ENCODE measurements at regions not wholly inside any gene's neighbourhood (a gene's known extent, or its start where the extent isn't known, plus 50 kb on each side); places are given as distances from the start of the nearest gene placed in this dataset.

DNA sequence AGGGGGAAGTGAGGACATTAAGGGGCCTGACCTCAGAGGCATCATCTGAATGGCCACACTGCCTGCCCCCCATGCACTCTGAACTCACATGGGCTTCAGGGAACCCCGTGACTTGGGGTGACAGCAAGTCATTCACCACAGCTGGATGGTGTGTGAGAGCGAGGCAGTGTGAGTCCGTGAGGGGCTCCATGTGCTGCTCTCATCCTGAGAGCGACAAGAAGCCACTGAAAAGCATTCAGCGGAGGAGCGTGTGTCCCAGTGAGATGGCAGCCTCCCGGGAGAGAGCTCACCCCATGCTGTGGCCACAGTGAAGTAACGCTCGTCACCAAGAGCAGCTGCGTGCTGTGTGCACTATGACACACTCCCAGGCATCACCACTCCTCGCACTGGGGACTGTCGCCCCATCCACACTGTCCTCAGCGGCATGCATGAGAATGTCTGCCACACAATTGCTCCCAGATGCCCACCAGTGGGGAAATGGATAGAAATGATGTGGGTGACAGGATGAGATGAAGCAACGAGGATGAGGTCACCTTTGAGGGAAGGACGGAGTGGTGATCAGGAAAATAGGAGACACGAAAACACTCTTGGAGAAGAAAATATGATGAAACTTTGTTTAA is 213.0 kb upstream of the RAB6C start:
- no peak for FAIRE-seq

DNA sequence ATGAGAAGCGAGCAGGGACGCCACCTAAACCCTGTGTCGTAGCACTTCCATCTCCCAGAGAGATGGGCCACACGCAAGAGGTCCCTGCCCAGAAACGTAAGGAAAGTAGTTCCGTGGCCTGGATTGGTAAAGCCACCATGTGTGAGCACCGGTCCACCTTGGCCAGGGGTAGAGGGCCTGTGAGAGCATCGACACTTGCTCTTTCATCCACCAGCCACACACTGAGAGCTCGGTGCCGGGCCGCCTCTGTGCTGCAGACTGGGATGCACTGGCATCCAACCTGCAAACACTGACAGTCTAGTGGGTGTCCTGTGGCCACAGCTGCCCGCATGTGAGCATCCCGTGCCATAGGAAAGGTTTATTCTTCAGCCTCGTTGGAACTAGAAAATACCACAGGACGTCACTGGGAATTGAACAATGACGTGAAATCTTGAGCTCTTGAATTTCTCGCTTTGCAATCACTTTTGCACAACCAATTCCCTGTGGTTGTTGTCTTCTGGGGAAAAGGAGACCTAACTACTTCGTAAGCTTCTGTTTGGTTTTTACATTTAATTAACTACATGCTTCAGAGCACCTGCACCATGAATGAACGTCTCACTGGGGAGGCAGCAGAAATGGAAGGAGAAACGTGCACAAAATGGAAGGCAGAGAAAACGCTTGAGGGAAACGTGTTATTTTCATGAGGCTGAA is 212.0 kb upstream of the RAB6C start:
- no peak for FAIRE-seq

DNA sequence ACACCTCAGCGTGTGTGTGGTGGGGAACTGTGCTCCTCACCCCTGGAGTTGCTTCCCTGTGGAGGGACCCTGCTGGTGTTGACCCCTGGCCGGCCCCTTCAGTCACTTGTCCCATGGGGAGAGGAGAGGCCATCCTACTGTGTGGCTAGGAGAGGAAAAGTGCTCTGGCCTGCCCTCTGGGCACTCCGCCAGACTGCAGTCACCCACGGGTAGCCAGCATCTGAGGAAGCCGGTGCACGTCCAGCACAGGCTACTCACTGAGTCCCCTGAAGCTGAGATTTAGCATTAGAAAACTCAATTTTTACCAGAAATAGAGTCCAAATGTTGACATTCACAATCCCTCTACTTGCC is 211.5 kb upstream of the RAB6C start:
- FAIRE-seq: no peak

DNA sequence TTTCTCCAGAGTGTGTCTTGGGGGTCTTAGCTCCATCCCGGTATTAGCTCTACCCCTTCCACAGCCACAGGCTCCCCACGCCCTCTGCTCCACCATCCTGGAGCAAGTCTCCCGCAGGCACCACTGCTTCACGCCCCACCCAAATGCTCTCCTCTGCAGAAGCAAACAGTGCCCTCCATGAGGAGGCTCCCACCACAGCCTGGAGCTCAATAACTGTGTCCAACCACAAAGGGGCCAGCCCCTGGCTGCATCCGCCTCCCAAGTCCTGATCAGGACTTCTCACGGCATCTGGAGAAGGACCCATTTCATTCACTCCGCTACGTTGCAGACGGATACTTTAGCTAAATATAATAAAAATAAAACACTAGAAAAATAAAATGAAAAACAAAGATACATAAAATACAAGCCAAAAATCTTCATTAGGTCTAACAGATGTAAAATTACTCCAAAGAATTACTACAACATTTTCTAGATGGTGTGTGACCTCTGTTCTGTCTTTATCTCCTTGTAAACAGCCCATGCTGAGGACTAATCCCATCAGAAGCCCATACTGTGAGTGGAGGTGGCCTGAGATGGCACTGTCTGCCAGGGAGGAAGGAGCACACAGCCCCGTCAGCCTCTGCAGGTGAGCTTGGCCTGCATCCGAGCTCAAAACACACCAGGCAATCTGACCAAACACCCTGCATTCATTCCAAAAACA is 210.8 kb upstream of the RAB6C start:
- no peak for FAIRE-seq

DNA sequence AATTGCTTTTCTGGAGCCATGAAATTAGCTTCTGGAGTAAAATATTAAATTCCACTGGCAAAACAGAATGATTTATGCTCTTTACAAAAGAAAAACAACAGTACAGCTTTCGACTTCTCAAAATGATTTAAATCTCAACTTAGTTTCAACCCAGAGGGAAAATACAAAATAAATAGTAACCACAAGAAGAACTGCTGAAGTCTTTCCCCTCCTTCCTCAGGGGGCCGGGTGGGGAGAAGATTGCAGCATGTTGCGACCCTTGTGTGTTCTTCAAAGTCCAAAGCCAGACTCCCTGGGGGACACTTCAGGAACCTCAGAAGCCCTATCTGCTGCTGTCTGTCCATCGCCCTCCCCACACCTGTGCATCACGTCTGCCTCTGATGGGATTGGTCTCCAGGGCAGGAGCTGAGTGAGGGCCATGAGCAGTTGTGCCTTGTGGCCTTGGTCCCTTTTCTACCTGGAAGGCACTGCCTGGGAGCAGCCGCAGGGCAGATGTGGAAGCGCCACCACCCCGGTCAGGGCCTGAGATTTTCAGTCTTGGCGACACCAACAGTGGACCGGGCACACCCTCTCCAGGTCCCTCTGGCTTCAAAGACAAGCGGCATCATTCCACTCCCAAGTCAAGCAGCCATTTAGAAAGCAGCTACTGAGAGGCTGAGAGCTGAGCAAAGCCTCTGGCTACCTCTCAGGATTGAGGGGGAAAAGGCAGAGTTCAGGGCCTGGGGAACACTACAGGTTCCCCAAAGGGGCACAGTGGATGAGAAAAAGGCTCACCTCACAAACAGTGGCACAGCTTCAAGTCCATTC is 210.1 kb upstream of the RAB6C start:
- FAIRE-seq: no peak

DNA sequence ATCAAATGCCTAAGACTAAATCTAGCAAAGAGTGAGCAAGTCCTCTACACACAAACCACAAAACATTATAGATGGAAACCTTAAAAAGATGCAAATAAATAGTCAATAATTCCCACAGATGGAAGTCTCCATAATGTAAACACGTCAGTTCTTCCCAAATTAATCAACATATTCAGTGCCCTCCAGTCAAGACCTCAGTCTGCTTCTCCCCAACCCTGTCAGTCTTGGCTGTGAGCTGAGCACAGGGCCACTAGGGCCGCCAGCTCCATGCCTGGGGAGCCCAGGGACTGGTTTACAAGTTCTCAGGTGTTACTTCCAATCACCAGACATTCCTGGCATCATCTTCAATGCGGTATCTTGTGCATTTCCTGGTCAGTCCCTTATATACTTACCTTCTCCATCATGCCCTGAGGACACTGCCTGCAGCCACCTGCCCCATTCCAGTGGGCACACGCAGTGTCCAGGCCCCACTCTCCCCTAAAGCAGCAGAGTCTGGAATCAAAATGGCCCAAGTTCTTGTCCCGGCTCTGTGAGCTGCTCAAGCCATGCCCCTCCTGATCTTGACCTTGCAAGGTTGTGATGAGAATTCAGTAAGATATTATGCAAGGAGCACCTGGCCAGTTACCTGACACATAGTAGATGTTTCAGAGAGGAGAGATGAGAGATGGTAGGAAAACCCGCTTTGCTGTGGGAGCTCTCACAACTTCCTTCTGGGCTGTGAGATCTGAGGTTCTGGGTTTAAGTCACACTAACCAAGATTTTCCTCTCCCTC is 207.9 kb upstream of the RAB6C start:
- FAIRE-seq: no peak

DNA sequence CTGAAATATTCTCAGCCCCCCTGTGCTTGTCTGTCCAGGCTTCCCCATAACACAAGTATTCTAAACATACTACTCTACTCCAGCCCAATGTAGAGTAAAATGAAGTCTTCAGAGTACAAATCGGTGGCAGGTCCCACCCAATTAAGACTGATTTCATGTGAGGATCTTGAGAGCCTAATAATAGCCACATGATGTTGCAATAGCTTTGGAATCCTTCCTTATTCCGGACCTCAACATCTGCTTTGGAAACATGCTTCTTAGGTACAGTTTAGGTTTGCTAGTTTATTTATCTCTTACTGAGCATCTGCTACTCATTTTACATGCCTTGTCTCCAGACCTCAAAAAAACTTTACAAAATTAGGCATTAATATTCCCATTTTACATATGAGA is 207.3 kb upstream of the RAB6C start:
- FAIRE-seq: no peak

DNA sequence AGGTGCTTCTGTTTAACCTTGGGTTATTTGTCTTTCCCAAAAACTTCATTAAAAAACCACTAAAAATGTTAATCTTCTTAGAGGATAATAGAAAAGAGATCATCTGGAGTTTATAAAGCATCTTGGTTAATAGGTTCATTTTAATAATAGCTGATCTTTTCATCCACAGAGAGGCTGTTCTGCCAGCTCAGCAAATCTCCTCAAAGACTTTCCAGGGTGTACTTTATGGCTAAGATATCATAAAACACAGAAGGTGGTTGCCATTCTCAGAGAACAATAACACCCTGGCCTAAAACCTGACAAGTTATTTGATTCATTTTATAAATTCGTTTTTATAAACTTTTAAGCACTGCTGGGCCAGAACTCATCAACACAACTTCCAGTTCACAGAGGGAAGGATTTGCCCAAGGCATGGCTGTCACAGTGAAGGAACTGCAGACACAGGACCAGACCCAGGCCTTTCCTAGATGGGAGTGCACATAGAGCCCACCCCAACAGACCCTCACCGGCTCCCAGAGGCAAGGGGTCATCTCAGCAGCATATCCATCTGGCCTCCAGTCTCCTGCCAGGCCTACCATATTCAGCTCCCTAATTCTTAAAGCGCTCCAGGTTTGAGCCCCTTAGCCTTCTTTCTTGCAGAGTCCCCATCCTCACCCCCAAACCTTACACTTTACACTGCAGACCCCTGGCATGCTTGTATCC is 203.4 kb upstream of the RAB6C start:
- no peak for FAIRE-seq

DNA sequence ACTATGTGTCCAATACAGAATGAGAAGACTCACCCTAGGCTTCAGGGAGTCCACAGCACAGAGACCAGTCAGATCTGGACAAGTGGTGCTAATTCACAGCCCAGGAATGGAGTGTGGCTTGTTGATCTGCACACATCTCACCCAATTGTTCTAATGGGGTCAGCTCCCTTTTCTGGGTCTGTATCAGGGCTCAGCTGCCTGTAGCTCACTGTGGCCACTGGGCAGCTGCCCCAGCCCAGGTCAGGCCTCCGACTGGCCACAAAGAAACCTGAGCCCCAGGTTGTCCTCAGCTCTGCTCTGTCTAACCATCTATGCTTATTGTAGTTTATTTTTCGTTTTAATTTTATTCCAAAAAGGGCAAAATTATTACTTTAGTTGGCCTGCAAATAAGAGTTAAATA is 202.3 kb upstream of the RAB6C start:
- no peak for FAIRE-seq

DNA sequence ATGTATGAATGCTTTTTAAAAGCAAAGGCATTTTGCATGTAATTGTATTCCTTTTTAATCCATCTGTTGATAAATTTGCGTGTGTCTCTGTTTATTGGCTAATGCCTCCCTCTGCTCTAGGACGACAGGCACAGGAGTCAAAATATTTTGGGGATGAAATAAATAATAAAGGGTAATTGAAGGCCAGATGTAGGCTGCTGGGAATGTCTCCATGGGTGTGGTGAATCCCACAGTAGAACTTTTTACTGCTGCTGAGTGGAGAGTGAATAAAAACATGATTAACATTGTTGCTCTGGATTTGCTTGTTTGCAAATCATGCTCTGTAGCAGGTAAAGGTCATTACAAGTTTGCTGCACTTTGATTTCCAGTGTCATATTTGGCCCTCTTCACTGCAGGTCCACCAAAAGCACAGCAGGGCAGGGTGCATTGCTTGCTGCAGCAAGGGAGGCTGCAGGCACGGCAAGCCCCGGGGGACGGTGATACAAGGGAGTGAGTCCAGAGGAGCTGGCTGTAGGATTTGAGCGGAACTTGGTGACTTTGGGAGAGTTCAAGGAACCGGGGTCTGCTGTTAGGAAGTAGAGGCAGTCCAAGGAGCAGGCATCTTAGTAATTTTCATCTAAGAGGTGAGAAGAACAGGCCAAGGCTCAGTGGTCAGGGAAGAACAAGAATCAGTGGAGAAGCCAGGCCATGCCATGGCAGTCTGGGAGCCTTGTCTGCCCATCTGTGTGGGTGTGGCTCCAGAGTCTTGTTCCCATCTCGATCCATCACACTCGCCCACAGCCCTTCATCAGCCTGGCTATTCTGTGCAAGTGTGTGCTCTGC is 201.5 kb upstream of the RAB6C start:
- no peak for FAIRE-seq

DNA sequence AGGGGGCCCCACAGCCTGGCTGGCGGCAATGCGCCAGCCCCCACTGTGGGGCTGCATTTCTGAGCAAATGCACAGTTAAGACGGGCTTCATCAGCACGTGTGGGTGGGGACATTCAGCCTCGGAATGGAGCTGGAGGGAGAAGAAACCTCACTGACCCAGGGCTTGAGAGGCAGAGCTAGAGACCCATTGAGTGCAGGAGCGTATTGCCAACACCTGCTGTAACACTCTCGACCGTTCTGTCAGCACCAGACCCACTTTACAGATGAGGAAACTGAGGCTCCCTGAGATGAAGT is 200.9 kb upstream of the RAB6C start:
- no peak for FAIRE-seq

DNA sequence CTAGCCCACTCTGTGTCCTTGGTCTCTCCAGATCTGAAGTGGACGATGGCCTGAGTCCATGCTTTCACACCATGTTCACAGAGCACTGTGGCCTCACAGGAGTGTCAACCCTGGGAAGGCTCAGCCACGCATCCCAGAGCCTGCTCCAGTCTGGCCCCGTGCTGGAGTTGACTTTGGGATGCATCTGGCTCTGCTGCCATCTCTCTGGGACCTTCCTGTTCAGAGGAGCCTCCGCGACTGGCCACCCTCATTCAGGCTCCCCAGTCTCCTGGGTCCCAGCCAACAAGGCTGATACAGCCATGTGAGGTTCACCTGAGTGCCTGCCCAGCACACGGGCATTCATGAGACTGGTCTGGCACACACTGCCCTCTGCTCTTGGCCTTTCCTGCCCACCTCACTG is 199.7 kb upstream of the RAB6C start:
- FAIRE-seq: no peak

DNA sequence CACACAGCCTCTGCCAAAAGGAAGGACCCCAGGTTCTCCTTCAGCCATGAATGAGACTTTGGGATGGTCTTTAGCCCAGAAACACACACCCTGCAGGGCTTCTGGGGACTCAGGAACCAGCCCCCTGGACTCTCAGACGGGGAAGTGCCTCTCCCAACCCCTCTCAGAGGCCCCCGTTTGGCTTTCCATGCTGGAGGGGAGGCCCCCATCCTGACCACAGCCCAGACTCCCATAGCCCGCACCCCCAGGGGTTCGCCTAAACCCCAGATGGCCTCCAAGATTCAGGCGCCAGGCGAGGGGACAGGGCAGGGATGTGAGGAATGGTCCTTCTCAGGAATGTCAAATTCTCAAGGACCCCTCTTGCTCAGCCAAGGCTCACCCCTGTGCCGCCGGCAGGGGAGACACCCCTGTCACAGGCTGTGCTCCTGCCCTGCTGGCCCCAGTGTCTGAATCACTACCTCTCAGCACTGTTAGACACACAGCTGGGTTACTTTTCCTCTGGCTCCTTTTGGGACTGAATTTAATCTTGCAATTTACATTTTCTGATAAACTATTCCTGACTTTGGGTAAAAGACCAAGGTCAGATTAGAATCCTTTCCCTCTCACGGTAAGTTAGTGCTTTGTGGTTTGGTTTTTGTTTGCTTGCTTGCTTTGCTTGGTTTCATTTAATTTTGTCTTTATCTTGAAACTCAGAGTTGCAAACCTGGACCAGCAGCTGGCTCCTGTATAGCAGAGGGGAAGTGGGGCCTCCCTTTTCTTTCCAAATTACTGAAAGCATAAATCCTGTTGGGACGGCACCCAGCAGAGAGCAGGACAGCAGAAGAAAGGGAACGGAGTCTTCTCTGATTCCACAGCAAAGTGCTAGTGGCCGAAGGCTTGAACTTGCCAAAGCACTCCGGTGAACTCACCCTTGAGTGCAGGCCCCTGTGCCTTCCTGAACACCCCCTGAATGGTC is 198.9 kb upstream of the RAB6C start:
- no peak for FAIRE-seq

DNA sequence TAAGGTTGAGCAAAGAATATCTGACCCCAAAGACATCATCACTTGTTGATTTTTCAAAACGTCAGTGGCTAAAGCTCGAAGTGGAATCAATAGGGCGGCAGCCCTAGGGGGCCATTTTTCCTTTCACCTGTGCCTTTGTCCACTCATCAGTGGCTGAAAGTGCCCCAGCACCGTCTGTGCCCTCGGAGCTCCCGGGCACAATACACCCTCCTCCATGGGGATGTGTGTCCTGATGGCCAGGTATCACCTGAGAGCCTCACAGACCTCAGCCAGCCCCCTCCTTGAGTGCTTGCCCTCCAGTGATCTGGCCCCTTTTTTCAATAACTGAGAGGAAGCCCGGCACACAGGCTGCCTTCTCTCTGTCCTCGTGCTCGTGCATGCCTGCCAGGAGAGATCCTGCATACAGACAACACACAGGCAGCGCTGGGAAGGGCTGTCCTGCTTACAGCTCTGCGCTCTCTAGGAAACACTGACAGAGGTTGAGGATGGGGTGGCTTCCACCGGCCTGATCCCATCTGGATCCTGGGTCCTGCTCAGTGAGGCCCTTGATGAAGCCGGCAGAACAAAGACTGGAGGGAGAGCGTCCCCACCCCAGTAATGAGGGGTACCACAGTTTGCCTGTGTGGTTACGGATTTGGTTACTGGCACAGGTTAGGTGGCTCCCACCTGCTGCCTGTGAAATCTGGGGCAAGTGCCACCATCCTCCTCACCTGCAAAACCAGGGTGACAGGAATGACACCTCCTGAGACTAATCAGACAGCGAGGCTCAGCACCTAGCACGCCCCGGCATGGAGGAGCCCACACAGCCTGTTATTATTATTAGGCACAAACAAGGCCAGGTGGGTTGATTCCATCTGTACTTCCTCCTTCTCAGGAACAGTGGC is 197.5 kb upstream of the RAB6C start:
- FAIRE-seq: no peak

DNA sequence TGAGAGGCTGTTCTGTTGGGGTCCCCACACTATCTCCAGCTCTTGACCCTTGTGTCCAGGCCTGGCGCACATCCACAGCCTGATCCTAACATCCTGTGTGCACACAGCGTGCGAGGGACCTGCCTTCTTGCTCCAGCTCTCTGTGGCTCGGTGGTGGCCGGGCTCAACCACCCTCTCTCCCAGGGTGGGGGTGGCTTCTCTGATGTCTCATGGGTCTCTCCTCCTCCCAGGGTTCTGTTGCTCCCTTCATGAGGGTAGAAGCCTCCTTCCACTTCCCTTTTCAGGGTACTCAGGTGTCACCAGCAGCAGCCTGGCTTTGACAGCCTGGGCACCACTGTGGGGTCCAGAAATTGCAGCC is 196.9 kb upstream of the RAB6C start:
- no peak for FAIRE-seq

DNA sequence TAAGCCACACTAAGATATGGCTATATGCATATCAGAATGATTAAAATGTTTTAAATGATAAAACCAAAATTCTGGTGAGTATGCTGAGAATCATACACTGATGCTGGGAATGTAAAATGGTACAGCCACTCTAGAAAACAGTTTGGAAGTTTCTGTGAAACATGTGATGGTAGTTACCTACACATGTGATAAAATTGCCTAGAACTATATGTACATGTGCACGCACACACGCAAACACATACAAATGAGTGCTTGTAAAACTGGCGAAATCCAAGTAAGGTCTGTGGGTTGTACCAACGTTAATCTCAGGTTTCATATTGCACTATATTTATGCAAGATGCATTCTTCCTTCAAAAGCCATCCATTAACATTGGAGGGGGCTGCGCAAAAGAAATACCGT is 195.0 kb upstream of the RAB6C start:
- FAIRE-seq: no peak

DNA sequence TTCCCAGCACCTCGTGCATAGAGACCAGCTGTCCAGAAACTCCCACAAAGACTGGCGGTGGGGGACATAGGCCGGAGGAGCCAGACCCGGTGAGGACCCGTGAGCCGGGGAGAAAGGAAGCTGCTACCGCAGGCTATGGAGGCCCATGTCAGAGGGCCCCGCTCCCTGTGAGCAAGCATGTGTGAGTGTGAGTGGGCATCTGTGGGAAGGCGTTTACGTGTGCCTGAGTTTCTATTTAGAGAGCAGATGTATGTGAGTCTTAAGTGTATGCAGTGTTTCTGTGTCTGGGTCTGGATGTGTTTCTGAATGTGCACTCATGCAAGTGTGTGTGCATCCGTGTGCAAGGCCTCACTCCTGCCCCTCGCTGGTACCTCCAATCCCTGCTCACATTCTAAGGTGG is 187.8 kb upstream of the RAB6C start:
- no peak for FAIRE-seq

DNA sequence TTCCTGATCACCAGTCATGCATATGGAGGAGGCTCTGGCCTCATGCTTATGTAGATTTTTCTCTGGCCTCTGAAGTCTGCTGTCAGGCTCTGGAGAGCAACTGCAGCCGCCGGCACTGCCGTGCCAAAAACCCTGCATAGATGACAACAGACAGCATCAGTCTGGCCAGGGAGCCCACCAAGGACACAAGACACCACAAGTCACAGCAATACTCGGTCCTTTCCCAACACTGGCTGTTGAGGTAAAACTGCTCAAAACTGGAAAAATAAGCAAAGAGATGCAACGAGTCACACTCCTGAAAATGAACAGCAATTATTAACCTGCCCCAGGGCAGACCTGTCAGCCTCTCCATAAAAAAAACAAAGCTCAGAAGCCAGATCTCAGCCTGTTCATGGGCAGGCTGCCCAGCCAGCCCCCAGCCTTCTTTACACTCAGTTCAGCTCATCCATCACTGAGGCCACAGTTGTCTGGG is 186.0 kb upstream of the RAB6C start:
- FAIRE-seq: no peak

DNA sequence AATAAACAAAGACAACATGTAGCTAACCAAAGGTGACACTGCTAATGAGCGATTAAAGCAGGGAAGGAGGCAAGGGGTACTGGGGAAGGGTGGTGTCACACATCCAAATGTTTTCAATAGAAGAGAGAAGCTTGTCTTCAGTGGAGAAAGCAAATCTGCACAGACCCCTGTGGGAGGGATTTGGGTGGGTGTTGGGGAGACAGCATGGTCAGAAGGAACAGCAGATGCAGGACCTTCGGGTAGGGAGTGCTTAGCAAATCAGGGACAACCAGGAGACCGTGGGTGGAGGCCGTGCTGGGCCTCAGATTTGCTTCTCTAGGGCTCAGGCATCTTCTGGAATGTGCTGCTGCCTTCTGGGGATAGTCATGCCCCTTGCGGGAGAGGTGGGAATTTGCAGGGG is 185.3 kb upstream of the RAB6C start:
- FAIRE-seq: no peak
